Erythroblast (primary cell): ENCODE measurements at regions not wholly inside any gene's neighbourhood (a gene's known extent, or its start where the extent isn't known, plus 50 kb on each side); places are given as distances from the start of the nearest gene placed in this dataset.

Source experiments
- DNase-seq, 2 experiments: peaks; one replicate each; lab custom pipeline; 2025; lab: John Stamatoyannopoulos, UW
- GATA1 ChIP-seq: IDR thresholded peaks from 2 replicates; pipeline ENCODE4 v1.6.1; 2011; ENCODE audit warnings: low read depth, mild to moderate bottlenecking, control low read depth, low read length, moderate library complexity
- POLR2A ChIP-seq: IDR thresholded peaks from 2 replicates; pipeline ENCODE4 v1.6.1; 2011; ENCODE audit warnings: mild to moderate bottlenecking, low read length

- DNase-seq: no peak
These were observed 424.8 kb upstream of the ZEB2 start for GRCh38 chr2:144944546-144945220.

DNA sequence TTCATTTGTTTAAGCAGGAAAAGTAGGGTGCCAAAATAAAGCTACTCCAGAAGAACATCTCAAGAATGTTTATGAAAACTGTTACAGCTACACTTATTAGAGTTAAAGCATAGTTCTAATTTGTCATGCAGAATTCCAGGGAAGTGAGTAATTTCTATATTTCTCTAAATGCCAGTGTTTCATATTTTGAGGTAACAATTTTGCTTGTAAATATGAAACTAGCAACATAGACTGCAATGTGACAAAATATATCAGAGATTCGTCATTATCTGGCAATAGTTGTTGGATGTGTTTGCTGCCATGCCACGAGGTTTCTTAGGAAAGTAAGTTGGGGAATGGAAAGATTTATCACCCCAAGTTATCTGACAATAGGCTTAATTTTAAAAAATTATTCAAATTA lies 424.1 kb upstream of the ZEB2 start:
- DNase-seq: no peak
- TF ChIP-seq GATA1 (no peak), POLR2A (no peak)

More at GRCh38 chr2:144944546-144945220, 424.8 kb upstream of the ZEB2 start:
- no peak for TF ChIP-seq GATA1
- no peak for TF ChIP-seq POLR2A

GRCh38 chr2:144943293-144943941 lies 423.5 kb upstream of the ZEB2 start:
- TF ChIP-seq GATA1 (no peak), POLR2A (no peak)
- no peak for DNase-seq

GRCh38 chr2:144942516-144943256 lies 422.8 kb upstream of the ZEB2 start:
- TF ChIP-seq POLR2A (no peak), GATA1 (no peak)
- no peak for DNase-seq

DNA sequence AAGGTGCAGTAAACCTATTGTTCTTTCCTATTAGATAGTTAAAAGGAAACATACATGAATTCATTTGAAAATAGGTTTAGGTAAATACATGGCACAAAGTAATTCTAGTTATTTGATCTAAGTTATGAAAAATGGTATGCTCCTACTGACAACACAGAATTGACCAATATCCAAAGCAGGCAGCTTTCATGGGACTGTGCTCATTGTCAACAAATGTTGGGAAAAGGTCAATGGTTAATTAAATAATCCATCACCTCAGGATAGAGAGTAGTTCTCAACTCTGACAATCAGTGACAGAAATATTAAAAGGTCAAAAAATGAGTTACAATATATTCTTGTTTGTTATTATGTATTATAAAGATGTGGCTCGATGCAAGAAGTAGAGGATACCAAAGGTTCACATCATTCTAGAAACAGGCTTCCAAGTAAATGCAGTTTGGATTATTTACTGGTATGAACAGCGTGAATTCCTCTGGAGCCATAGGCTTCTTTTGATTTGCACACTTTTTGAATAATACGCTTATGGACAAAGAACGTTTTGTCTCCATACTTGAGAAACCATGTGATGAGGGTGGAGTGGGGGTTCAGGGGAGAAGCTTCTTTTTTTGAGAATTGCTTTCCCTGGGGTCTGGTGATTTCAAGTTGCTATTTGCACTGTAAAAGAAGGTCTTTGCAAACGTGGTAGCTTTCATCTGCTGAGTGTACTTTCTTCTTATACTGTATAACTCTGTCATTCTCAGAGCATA lies 422.0 kb upstream of the ZEB2 start:
- no peak for TF ChIP-seq GATA1
- TF ChIP-seq POLR2A: no peak
- DNase-seq: no peak

GRCh38 chr2:144939590-144939989 lies 419.7 kb upstream of the ZEB2 start:
- no peak for TF ChIP-seq POLR2A
- TF ChIP-seq GATA1: no peak
- no peak for DNase-seq

GRCh38 chr2:144937910-144938709 lies 418.2 kb upstream of the ZEB2 start:
- DNase-seq: no peak

GRCh38 chr2:144937066-144937465 lies 417.1 kb upstream of the ZEB2 start:
- no peak for DNase-seq
- TF ChIP-seq GATA1 (no peak), POLR2A (no peak)

More at GRCh38 chr2:144937910-144938709, 418.2 kb upstream of the ZEB2 start:
- no peak for TF ChIP-seq POLR2A
- TF ChIP-seq GATA1: no peak

GRCh38 chr2:144936442-144936841 lies 416.5 kb upstream of the ZEB2 start:
- no peak for DNase-seq
- TF ChIP-seq GATA1 (no peak), POLR2A (no peak)

DNA sequence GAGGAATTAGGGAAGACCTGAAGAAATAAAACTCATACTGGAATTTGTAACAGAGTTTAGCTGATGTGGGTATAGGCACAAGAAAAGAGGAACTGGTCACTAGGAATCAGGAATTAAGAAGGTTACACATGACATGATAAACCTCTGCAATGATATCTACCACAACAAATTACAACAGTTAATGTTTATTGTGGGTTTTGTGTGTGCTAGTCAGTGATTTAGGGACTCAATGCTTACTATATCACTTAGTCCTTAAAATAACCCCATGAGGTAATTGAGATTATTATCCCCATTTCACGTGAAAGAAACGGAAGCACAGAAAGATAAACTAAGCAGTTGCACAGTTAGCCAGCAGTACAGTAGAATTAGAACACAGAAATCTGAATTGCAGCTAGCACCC lies 415.8 kb upstream of the ZEB2 start:
- TF ChIP-seq POLR2A (no peak), GATA1 (no peak)
- no peak for DNase-seq

GRCh38 chr2:144935191-144935590 lies 415.3 kb upstream of the ZEB2 start:
- TF ChIP-seq POLR2A (no peak), GATA1 (no peak)
- DNase-seq: no peak

DNA sequence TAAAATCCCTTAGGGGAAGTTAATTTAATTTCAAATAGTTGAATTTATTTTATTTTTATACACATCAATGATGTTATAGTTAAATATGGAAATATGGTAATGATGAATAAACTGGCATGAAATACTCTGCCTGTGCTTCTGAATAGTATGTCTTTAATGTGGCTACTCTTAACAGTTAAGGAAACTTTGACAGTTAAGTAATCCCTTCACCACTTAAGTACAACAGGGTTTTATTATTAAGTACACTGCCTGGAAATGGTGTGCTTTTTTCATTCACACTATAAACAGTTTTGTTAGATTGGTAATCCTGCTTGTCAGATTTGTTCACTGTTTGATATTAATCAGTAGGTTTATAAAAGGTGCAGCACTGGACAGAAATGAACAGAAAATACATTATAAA lies 412.0 kb upstream of the ZEB2 start:
- TF ChIP-seq POLR2A (no peak), GATA1 (no peak)
- DNase-seq: no peak

DNA sequence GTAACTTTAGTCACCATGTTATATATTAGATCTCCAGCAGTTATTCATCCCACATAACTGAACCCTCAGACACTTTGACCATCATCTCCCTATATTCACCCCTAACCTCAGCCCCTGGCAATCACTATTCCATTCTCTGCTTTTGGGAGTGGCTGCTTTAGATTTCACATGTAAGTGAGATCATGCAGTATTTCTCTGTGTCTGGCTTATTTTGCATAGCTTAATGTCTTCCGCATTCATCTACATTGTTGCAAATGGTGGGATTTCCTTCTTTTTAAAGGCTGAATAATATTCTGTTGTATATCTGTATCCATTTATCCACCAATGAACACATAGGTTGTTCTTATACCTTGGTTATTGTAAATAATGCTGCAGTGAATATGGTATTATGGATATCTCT lies 411.6 kb upstream of the ZEB2 start:
- TF ChIP-seq POLR2A: no peak
- TF ChIP-seq GATA1: no peak
- no peak for DNase-seq

DNA sequence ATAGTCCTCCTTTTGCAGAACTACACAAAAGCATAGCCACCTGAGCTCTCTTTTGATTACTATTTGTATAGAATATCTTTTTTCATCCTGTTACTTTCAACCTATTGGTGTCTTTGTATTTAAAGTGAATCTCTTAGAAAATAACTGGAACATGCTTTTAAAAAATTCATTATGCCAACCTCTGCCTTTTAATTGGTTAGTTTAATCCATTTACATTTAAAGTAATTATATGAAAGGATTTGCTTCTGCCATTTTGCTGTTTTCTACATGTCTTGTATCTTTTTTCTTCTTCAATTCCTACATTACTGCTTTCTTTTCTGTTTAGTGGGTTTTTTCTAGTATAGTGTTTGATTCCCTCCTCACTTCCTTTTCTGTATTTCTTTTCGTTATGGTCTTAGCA lies 407.5 kb upstream of the ZEB2 start:
- no peak for DNase-seq

More for the DNA sequence above, 407.5 kb upstream of the ZEB2 start:
- TF ChIP-seq POLR2A (no peak), GATA1 (no peak)
